Panc1 (cell line): ENCODE measurements at regions not wholly inside any gene's neighbourhood (a gene's known extent, or its start where the extent isn't known, plus 50 kb on each side); places are given as distances from the start of the nearest gene placed in this dataset.

ENCODE experiments used
- ATAC-seq: fragments of 200-7000 bp; cut with Tn5 transposase; 2 replicates; pipeline ENCODE4 v1.9.1; 2020; ENCODE audit warnings: mild to moderate bottlenecking, moderate library complexity
- BruUV-seq: library from RNA; stranded (reverse); fragments of 400-500 nt; replicated peaks from 2 replicates; lab custom pipeline; 2021; lab: Mats Ljungman, UMichigan
- CTCF ChIA-PET: fragments of 300-600 bp; sonication (Branson Sonifier 250); formaldehyde crosslinking; loops from one replicate; lab custom pipeline; 2022; ENCODE audit warnings: antibody characterized with exemption; lab: Charles Lee
- POLR2A ChIA-PET: fragments of 300-600 bp; sonication (Branson Sonifier 250); formaldehyde crosslinking; loops from one replicate; lab custom pipeline; 2022; ENCODE audit warnings: antibody characterized with exemption; lab: Charles Lee
- DNase-seq: peaks from one replicate; pipeline ENCODE4 v3.0.0-alpha.2; 2010; ENCODE audit warnings: low read depth, low spot score
- H3K27ac ChIP-seq: 2 replicates; pipeline ENCODE4 v1.5.1; 2011; ENCODE audit warnings: mild to moderate bottlenecking, low read length, inconsistent platforms
- H3K27me3 ChIP-seq: fragments of 200-500 bp; sonication (Bioruptor generic); 2 replicates; pipeline ENCODE4 v1.6.0; 2014; ENCODE audit warnings: low read length, inconsistent platforms; ENCODE audit not compliant: control insufficient read depth, insufficient read depth
- H3K36me3 ChIP-seq: fragments of 200-500 bp; sonication (Bioruptor generic); 2 replicates; pipeline ENCODE4 v1.5.1; 2014; ENCODE audit warnings: inconsistent platforms, mild to moderate bottlenecking, low read length, moderate library complexity; ENCODE audit not compliant: control insufficient read depth, insufficient read depth
- H3K4me1 ChIP-seq: 2 replicates; pipeline ENCODE4 v1.5.1; 2011; ENCODE audit warnings: inconsistent platforms, mild to moderate bottlenecking, low read length, moderate library complexity; ENCODE audit not compliant: control insufficient read depth, insufficient read depth
- H3K4me3 ChIP-seq, 2 experiments: 2 replicates each; pipeline ENCODE4 v1.5.1; 2011 to 2012; ENCODE audit warnings: low read depth in 2 of 2, low read length in 2 of 2, mild to moderate bottlenecking in 2 of 2, inconsistent platforms in 1 of 2, moderate library complexity in 1 of 2
- H3K9me3 ChIP-seq: fragments of 200-500 bp; sonication (Bioruptor generic); 2 replicates; pipeline ENCODE4 v1.5.1; 2014; ENCODE audit warnings: low read depth, mild to moderate bottlenecking, inconsistent platforms, low read length, moderate library complexity; ENCODE audit not compliant: control insufficient read depth, insufficient read depth
- POLR2AphosphoS5 ChIP-seq: IDR thresholded peaks from 2 replicates; pipeline ENCODE4 v1.6.1; 2012; ENCODE audit warnings: mild to moderate bottlenecking, low read depth, low read length, moderate library complexity
- REST ChIP-seq, 2 experiments: IDR thresholded peaks; 2 replicates each; pipeline ENCODE4 v1.6.1; 2011 to 2012; ENCODE audit warnings: low read depth in 2 of 2, control low read depth in 1 of 2, low read length in 1 of 2, mild to moderate bottlenecking in 1 of 2, moderate library complexity in 1 of 2; ENCODE audit not compliant: insufficient read depth in 1 of 2
- SIN3A ChIP-seq: IDR thresholded peaks from 2 replicates; pipeline ENCODE4 v1.6.1; 2012; ENCODE audit warnings: low read depth, mild to moderate bottlenecking, low read length, moderate library complexity, borderline replicate concordance; ENCODE audit not compliant: insufficient read depth
- TCF7L2 ChIP-seq: IDR thresholded peaks from 2 replicates; pipeline ENCODE4 v1.6.1; 2011; ENCODE audit warnings: mild to moderate bottlenecking, low read depth, low read length, inconsistent platforms
- in situ Hi-C: cut with HindIII; loops from 2 replicates; pipeline ENCODE4 v1.10.0; 2016; ENCODE audit warnings: low sequenced_read_pairs, low pct_unique_long_range_greater_than_20kb
- intact Hi-C: fragments of 100-400 bp; cut with micrococcal nuclease; formaldehyde crosslinking; loops from one replicate; pipeline ENCODE4 v1.10.0; 2022; ENCODE audit not compliant: unreplicated experiment
- TF ChIP-seq, protein P1 (sequence below): fragments of 450-650 bp; IDR thresholded peaks from 2 replicates; pipeline ENCODE4 v1.5.1; 2017; ENCODE audit warnings: mild to moderate bottlenecking

DNA sequence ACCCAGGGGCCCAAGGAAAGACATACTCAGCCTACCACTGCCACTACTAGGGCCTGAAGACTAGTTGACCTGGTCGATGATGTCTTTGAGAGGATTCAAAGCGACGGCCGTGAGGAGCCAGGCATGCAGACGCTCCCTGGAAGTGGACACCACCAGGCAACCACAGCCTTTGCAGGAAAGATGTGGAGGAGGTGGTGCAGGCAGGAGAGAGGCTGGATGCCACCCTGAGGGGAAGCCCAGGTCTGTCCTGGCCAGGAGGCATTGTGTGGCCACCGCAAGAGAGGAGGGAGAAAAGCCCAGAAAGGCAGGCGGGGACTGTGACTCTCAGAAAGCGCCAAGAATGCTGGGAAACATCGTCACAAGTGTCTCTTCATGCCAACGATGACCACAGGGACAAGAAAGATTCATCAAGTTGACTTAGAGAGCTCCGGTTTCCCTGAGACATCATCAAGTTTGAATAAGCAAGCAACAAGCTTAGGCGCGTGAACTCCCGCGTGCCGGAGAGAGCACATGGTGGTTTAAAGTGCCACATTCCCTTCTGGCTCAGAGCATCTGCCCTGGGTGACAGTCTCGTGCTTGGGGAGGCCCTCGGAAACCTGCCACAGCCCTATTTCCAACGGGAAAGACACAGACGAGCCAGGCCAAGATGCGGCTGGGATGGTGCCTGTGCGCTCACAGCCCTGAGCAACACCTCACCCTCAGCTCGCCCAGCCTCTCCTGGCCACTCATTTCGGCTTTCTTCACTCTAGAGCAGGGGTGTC, 464.5 kb upstream of the SALL3 start:
- H3K9me3 ChIP-seq = no peaks in the 10 kb centered on the region
- in situ Hi-C loops (no loop called here), intact Hi-C loops (no loop called here)
- ChIA-PET CTCF (no interaction called here), POLR2A (no interaction called here)
- no peaks in the 10 kb centered on the region for H3K27me3 ChIP-seq
- no peaks in the 10 kb centered on the region for H3K4me1 ChIP-seq
- no TSS peak for BruUV-seq
- no peak overlapping the region for H3K27ac ChIP-seq
- H3K36me3 ChIP-seq = no peaks in the 10 kb centered on the region
- ATAC-seq (no peak), DNase-seq (no peak)
- TF ChIP-seq TCF7L2 = no peak
- TF ChIP-seq SIN3A = no peak
- TF ChIP-seq, protein P1, sequence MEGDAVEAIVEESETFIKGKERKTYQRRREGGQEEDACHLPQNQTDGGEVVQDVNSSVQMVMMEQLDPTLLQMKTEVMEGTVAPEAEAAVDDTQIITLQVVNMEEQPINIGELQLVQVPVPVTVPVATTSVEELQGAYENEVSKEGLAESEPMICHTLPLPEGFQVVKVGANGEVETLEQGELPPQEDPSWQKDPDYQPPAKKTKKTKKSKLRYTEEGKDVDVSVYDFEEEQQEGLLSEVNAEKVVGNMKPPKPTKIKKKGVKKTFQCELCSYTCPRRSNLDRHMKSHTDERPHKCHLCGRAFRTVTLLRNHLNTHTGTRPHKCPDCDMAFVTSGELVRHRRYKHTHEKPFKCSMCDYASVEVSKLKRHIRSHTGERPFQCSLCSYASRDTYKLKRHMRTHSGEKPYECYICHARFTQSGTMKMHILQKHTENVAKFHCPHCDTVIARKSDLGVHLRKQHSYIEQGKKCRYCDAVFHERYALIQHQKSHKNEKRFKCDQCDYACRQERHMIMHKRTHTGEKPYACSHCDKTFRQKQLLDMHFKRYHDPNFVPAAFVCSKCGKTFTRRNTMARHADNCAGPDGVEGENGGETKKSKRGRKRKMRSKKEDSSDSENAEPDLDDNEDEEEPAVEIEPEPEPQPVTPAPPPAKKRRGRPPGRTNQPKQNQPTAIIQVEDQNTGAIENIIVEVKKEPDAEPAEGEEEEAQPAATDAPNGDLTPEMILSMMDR = no peak
- no peak for TF ChIP-seq REST (IDR thresholded peaks at IDR 0.05; ENCODE audit: insufficient read depth in 1 of 2, low read depth in 2 of 2, low read length in 1 of 2)
- no peak for TF ChIP-seq POLR2AphosphoS5
- no peak overlapping the region for H3K4me3 ChIP-seq

GRCh38 chr18:78517328-78517727, 462.3 kb upstream of the SALL3 start:
- no peak overlapping the region for H3K4me3 ChIP-seq
- TF ChIP-seq POLR2AphosphoS5 (no peak), REST (IDR thresholded peaks at IDR 0.05; ENCODE audit: insufficient read depth in 1 of 2, low read depth in 2 of 2, low read length in 1 of 2) (no peak), SIN3A (no peak), TCF7L2 (no peak)
- TF ChIP-seq, protein P1 = no peak
- DNase-seq (no peak), ATAC-seq (no peak)
- H3K36me3 ChIP-seq = no peaks in the 10 kb centered on the region
- BruUV-seq = no TSS peak
- no peaks in the 10 kb centered on the region for H3K27me3 ChIP-seq
- intact Hi-C loops = no loop called here
- no peaks in the 10 kb centered on the region for H3K9me3 ChIP-seq
- no peak overlapping the region for H3K27ac ChIP-seq
- CTCF ChIA-PET = no interaction called here
- in situ Hi-C loops = no loop called here
- no peaks in the 10 kb centered on the region for H3K4me1 ChIP-seq
- POLR2A ChIA-PET = no interaction called here
